HepG2 (cell line): ENCODE measurements at regions not wholly inside any gene's neighbourhood (a gene's known extent, or its start where the extent isn't known, plus 50 kb on each side); places are given as distances from the start of the nearest gene placed in this dataset.

Source experiments
- ATAC-seq: fragments of 200-7000 bp; cut with Tn5 transposase; 3 replicates; pipeline ENCODE4 v1.9.1; 2020; ENCODE audit warnings: mild to moderate bottlenecking, moderate library complexity
- BruUV-seq: library from RNA; stranded (reverse); fragments of 400-500 nt; replicated peaks from 2 replicates; lab custom pipeline; 2021; lab: Mats Ljungman, UMichigan
- CTCF ChIA-PET: fragments of 300-600 bp; formaldehyde crosslinking; extraction: SDS; loops from one replicate; lab custom pipeline; 2021; ENCODE audit warnings: low total read pairs, inconsistent platforms, low intra/inter-chr PET ratio; lab: Yijun Ruan, JAX
- POLR2A ChIA-PET: fragments of 350-600 bp; sonication (Branson Sonifier 250); formaldehyde crosslinking; loops from one replicate; lab custom pipeline; 2020; ENCODE audit warnings: antibody characterized with exemption, inconsistent platforms; lab: Yijun Ruan, JAX
- DNase-seq: peaks from one replicate; pipeline ENCODE4 v3.0.0-alpha.2; 2015; ENCODE audit warnings: low spot score
- FAIRE-seq: peaks from 3 replicates; lab custom pipeline; 2011; peaks lifted over from hg19 to GRCh38; lab: Jason Lieb, UNC
- H2AFZ ChIP-seq: one replicate; pipeline ENCODE4 v1.6.1; 2011; ENCODE audit warnings: low read length, inconsistent platforms
- H3K27ac ChIP-seq: fragments of 300-600 bp; 3 replicates; pipeline ENCODE4 v1.8.0; 2011; ENCODE audit warnings: mixed run types, mild to moderate bottlenecking, mixed read lengths, low read length, inconsistent platforms; ENCODE audit not compliant: insufficient read depth; ENCODE audit errors: extremely low read length
- H3K27me3 ChIP-seq, 2 experiments: fragments of 200-600 bp in 1 of 2; 2 replicates in 1 of 2; 3 replicates in 1 of 2; pipeline versions ENCODE4 v1.6.0 to v1.8.0; 2011; ENCODE audit warnings: low read length in 2 of 2, mild to moderate bottlenecking in 2 of 2, moderate library complexity in 2 of 2, inconsistent platforms in 1 of 2; ENCODE audit not compliant: insufficient read depth in 2 of 2, control insufficient read depth in 1 of 2
- H3K36me3 ChIP-seq, 2 experiments: fragments of 200-600 bp in 1 of 2; replicated peaks in 1 of 2; 2 replicates in 1 of 2; 3 replicates in 1 of 2; pipeline versions ENCODE4 v1.5.1 to v1.8.0; 2011; ENCODE audit warnings: low read length in 2 of 2, inconsistent platforms in 1 of 2; ENCODE audit not compliant: insufficient read depth in 2 of 2, control insufficient read depth in 1 of 2
- H3K4me1 ChIP-seq: 2 replicates; pipeline ENCODE4 v1.5.1; 2012; ENCODE audit warnings: low read length, inconsistent platforms; ENCODE audit not compliant: insufficient read depth
- H3K4me2 ChIP-seq: 2 replicates; pipeline ENCODE4 v1.6.0; 2011; ENCODE audit warnings: low read depth, low read length, inconsistent platforms
- H3K4me3 ChIP-seq, 3 experiments: fragments of 200-600 bp in 1 of 3; sonication (generic), shearing (Covaris generic) in 1 of 3; replicated peaks in 1 of 3; 2 replicates each; pipeline ENCODE4 v1.5.1; 2011 to 2016; ENCODE audit warnings: low read length in 3 of 3, inconsistent platforms in 2 of 3, low read depth in 2 of 3, mild to moderate bottlenecking in 2 of 3, control low read depth in 1 of 3, mixed read lengths in 1 of 3; ENCODE audit not compliant: insufficient read depth in 1 of 3
- H3K79me2 ChIP-seq: one replicate; pipeline ENCODE4 v1.6.1; 2011; ENCODE audit warnings: low read length, inconsistent platforms; ENCODE audit not compliant: insufficient read depth
- H3K9ac ChIP-seq: 2 replicates; pipeline ENCODE4 v1.6.0; 2011; ENCODE audit warnings: mild to moderate bottlenecking, low read depth, low read length, inconsistent platforms; ENCODE audit not compliant: insufficient read depth
- H3K9me3 ChIP-seq: 2 replicates; pipeline ENCODE4 v1.5.1; 2012; ENCODE audit warnings: mild to moderate bottlenecking, low read length
- H4K20me1 ChIP-seq: 2 replicates; pipeline ENCODE4 v1.6.0; 2011; ENCODE audit warnings: inconsistent platforms, mild to moderate bottlenecking, low read length, moderate library complexity; ENCODE audit not compliant: insufficient read depth
- FOSL2 ChIP-seq: sonication (generic); formaldehyde crosslinking; IDR thresholded peaks from 2 replicates; pipeline ENCODE4 v1.4.0; 2020; ENCODE audit warnings: missing genetic modification reagents
- FOXK2 ChIP-seq: fragments of 450-650 bp; IDR thresholded peaks from 2 replicates; pipeline ENCODE4 v1.6.1; 2016
- PITX1 ChIP-seq: sonication (generic); formaldehyde crosslinking; IDR thresholded peaks from 2 replicates; pipeline ENCODE4 v1.5.1; 2020; ENCODE audit warnings: mild to moderate bottlenecking, missing genetic modification reagents
- TCF7L2 ChIP-seq: IDR thresholded peaks from 2 replicates; pipeline ENCODE4 v1.6.1; 2011; ENCODE audit warnings: mild to moderate bottlenecking, low read depth, low read length, moderate library complexity
- YY1 ChIP-seq: IDR thresholded peaks from 2 replicates; pipeline ENCODE4 v1.6.1; 2011; ENCODE audit warnings: low read length, low read depth, moderate library complexity, mild to moderate bottlenecking; ENCODE audit not compliant: insufficient read depth, insufficient replicate concordance
- ZNF652 ChIP-seq: IDR thresholded peaks from 2 replicates; pipeline ENCODE4 v1.6.1; 2016; ENCODE audit warnings: low read depth, borderline replicate concordance
- WGBS: methylation state at CpG from one replicate; pipeline ENCODE4 v1.1.6; 2017; ENCODE audit warnings: low lambda C conversion rate; 5-methylcytosine and 5-hydroxymethylcytosine counted together
- in situ Hi-C: cut with HindIII; loops from 2 replicates; pipeline ENCODE4 v1.10.0; 2017; ENCODE audit warnings: low pct_unique_long_range_greater_than_20kb; ENCODE audit not compliant: extremely low pct_ligation_motif_present
- intact Hi-C: fragments of 100-400 bp; cut with micrococcal nuclease; formaldehyde crosslinking; loops from one replicate; pipeline ENCODE4 v1.10.0; 2022; ENCODE audit not compliant: unreplicated experiment

DNA sequence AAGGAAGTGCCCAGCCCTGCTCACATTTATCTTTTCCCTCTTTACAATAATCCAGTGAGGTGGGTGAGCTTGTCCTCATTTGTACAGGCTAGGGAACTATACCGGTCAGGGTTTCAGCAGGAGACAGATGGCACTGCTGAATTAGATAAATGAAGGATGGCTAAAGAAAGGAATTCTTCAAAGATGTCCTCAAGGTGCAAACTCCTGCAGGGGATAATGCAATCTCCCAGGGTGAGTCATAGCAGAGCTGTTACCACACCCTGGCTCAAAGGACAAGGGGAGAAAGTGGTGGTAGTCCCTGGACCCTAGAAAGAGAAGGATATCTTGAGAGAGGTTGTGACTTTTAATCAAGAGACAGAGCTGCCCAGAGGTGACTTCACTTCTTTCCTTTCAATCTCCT lies 66.7 kb downstream of the RFPL4B start:
- Histone ChIP-seq H3K36me3 (no peaks in the 10 kb centered on the region), H3K27me3 (no peaks in the 10 kb centered on the region), H4K20me1 (no peaks in the 10 kb centered on the region), H3K27ac (no peak overlapping the region), H3K4me3 (no peak overlapping the region), H3K79me2 (no peaks in the 10 kb centered on the region), H3K4me2 (no peak overlapping the region), H3K4me1 (no peaks in the 10 kb centered on the region), H3K9ac (no peak overlapping the region), H3K9me3 (no peaks in the 10 kb centered on the region), H2AFZ (no peak overlapping the region)
- TF ChIP-seq FOXK2 = no peak
- TF ChIP-seq YY1 = no peak
- peak; percentile 38 for TF ChIP-seq FOSL2 (CRISPR knock-in tag)
- no peak for TF ChIP-seq PITX1
- ATAC-seq = no peak
- no peak for FAIRE-seq
- CTCF ChIA-PET = no interaction called here
- no peak for DNase-seq
- intact Hi-C loops = no loop called here
- BruUV-seq = no TSS peak
- 0% methylated on average over 1 of the region's 1 CpG for WGBS
- POLR2A ChIA-PET = no interaction called here
- in situ Hi-C loops = no loop called here

DNA sequence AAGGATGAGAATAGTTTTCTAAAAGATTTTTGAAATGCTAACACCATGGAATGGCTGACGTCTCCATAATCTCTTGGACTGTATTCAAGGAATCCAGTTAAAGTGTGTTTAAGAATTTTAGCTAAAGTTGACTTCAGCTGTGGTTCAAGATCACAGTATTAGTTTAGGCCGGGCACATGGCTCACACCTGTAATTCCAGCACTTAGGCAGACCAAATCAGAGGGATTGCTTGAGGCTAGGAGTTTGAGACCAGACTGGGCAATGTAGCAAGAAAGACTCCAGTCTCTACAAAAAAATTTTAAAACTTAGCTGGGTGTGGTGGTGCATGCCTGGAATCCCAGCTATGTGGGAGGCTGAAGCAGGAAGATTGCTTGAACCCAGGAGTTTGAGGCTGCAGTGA lies 68.2 kb downstream of the RFPL4B start:
- intact Hi-C loops (no loop called here), in situ Hi-C loops (no loop called here)
- ChIA-PET CTCF (no interaction called here), POLR2A (no interaction called here)
- no peaks in the 10 kb centered on the region for H3K79me2 ChIP-seq
- TF ChIP-seq TCF7L2 (no peak), ZNF652 (CRISPR knock-in tag) (no peak)
- no peaks in the 10 kb centered on the region for H3K4me1 ChIP-seq
- no peak overlapping the region for H2AFZ ChIP-seq
- no peaks in the 10 kb centered on the region for H3K27me3 ChIP-seq
- no peaks in the 10 kb centered on the region for H3K9me3 ChIP-seq
- H4K20me1 ChIP-seq = no peaks in the 10 kb centered on the region
- WGBS = 3% methylated on average over 2 of the region's 2 CpGs
- no TSS peak for BruUV-seq
- no peak overlapping the region for H3K27ac ChIP-seq
- no peak overlapping the region for H3K9ac ChIP-seq
- H3K36me3 ChIP-seq = no peaks in the 10 kb centered on the region
- no peak overlapping the region for H3K4me2 ChIP-seq
- H3K4me3 ChIP-seq = no peak overlapping the region
- FAIRE-seq = no peak
- no peak for ATAC-seq
- no peak for DNase-seq
